NB4 (cell line): ENCODE measurements at regions not wholly inside any gene's neighbourhood (a gene's known extent, or its start where the extent isn't known, plus 50 kb on each side); places are given as distances from the start of the nearest gene placed in this dataset.

Source experiments
- DNase-seq: peaks from one replicate; pipeline ENCODE4 v3.0.0; 2010; ENCODE audit warnings: low read depth
- H3K4me3 ChIP-seq: one replicate; pipeline ENCODE4 v1.5.1; 2011; ENCODE audit warnings: mild to moderate bottlenecking, low read depth, low read length, moderate library complexity
- MYC ChIP-seq: IDR thresholded peaks from 2 replicates; pipeline ENCODE4 v1.6.1; 2011; ENCODE audit warnings: low read depth, low read length
- POLR2A ChIP-seq: IDR thresholded peaks from 2 replicates; pipeline ENCODE4 v1.6.1; 2011; ENCODE audit warnings: mild to moderate bottlenecking; ENCODE audit not compliant: insufficient read length; ENCODE audit errors: extremely low read depth
- TF ChIP-seq, protein P1 (sequence below): IDR thresholded peaks from 2 replicates; pipeline ENCODE4 v1.6.1; 2011; ENCODE audit warnings: low read depth, low read length
- TF ChIP-seq, protein P2 (sequence below): IDR thresholded peaks from one replicate; pipeline ENCODE4 v1.5.1; 2012; ENCODE audit warnings: low read depth, low read length

DNA sequence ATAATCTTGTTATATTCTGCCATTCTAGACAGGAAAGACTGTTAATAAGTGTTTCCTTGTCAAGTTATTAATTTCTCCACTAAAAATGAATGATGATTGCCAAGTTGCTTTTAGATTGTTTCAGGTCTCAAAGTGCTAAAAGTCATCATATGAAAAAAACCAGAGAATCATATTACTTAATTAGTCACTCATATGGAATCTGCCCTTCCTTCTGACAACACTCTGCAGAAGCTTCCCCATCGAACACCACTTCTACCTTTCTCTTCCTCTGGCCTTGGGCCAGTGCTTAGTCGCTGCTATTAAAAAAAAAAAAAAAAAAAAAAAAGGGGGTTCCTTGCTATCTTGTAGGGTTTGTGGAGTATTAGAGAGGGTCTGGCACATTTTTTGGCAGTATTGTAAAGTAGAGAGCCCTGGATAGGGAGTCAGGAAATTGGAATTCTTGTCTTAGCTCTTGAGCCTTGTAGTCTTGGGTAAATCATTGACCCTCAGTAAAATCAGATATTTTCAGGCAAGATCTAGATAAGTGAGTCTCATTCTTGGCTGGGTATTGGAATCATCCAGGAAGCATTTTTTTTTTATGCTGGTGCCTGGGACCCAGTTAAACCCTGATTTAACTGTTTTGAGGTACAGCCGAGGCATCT lies 141.7 kb upstream of the CCDC68 start:
- DNase-seq = no peak

DNA sequence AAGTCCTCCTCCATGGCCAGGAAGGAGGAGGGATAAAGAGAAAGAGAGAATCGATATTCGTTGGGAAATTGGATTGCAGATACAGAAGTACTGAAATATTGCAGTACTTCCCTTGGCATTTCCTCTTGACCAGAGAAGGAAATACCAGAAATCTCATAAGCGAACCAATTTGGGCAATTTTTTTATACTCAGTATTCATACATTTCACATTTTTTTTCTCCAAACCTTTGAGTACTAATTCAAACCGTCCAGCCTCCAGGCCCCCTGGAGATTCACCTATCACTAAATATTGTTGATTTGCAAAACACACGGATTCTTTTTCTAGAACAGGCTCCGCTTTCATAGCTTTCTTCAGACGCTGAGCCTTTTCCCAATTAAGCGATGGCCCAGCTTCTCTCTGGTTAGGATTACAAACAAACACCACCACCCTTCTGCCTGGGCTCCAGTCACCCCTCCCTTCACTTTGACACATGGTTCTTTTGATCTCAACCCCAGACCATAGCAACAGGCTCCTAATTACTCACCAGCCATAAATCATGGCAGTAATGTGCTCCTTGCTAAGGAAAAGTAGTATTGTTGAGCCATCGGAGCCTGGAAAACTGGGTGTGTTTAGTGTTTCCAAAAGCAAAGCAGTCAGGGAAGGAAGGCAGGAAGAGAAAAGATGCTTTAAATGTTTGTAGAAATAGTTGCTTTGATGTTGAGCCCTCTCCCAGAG lies 138.4 kb upstream of the CCDC68 start:
- H3K4me3 ChIP-seq = no peak overlapping the region
- TF ChIP-seq, protein P1, sequence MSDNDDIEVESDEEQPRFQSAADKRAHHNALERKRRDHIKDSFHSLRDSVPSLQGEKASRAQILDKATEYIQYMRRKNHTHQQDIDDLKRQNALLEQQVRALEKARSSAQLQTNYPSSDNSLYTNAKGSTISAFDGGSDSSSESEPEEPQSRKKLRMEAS = no peak
- TF ChIP-seq, protein P2, sequence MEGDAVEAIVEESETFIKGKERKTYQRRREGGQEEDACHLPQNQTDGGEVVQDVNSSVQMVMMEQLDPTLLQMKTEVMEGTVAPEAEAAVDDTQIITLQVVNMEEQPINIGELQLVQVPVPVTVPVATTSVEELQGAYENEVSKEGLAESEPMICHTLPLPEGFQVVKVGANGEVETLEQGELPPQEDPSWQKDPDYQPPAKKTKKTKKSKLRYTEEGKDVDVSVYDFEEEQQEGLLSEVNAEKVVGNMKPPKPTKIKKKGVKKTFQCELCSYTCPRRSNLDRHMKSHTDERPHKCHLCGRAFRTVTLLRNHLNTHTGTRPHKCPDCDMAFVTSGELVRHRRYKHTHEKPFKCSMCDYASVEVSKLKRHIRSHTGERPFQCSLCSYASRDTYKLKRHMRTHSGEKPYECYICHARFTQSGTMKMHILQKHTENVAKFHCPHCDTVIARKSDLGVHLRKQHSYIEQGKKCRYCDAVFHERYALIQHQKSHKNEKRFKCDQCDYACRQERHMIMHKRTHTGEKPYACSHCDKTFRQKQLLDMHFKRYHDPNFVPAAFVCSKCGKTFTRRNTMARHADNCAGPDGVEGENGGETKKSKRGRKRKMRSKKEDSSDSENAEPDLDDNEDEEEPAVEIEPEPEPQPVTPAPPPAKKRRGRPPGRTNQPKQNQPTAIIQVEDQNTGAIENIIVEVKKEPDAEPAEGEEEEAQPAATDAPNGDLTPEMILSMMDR = no peak
- TF ChIP-seq POLR2A = no peak
- TF ChIP-seq MYC = no peak
- DNase-seq = no peak

More for the DNA sequence above, 141.7 kb upstream of the CCDC68 start:
- H3K4me3 ChIP-seq = no peak overlapping the region
- TF ChIP-seq MYC (no peak), POLR2A (no peak)
- TF ChIP-seq, protein P2 = no peak
- TF ChIP-seq, protein P1 = no peak

DNA sequence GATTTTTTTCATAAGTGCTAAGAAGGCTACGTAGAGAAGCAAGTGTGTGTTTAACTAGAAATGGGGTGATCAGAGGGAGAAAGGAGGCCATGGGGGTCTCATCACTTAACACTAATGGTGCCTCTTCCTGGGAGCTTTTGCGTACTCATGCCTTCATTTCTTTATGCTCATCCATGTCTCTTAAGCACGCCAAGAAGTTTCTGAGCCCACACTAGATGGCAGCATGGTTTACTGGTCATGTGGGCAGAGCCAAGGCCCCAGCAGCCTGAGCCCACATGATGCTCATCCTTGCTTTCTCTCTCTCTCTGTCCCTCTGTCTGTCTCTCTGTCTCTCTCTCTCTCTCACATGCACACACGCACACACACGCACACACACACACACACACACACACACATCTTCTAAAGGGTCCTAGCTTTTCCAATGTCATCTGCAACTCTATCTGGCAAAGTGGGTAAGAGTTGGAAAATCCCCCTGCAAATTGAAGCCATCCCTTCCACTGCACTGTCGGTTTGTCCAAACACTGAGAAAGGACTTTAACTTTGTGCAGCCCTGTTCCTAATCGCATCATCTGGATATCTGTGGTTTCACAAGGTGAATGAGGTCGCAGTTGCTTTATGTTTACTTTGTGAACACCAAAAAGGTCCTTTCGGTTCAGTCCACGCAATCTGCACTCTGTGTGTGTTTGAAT lies 137.1 kb upstream of the CCDC68 start:
- no peak overlapping the region for H3K4me3 ChIP-seq
- TF ChIP-seq, protein P1 = peak; percentile 52
- TF ChIP-seq, protein P2 = peak; percentile 31
- TF ChIP-seq POLR2A = no peak
- peak; percentile 53 for DNase-seq

DNA sequence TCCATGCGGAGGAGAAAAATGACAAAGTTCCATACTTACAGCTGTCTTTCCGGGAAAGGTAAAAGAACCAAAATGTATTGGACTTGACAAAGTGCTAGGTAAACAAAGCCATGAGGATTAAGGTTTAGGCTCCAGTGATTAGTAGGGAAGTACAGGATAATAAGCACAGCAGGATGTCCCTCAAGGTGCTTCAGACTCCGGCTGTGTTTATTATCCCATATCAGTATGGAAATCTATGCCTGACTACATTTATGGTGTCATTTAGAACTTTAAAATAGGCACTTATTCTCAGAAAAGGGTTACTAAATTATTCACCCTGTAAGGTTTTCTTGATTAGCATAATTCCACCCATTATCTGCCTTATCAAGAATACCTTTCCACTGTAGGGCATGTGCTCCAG lies 136.3 kb upstream of the CCDC68 start:
- no peak for DNase-seq
- TF ChIP-seq MYC (no peak), POLR2A (no peak)
- TF ChIP-seq, protein P1 = no peak
- TF ChIP-seq, protein P2 = no peak
- H3K4me3 ChIP-seq = no peak overlapping the region

DNA sequence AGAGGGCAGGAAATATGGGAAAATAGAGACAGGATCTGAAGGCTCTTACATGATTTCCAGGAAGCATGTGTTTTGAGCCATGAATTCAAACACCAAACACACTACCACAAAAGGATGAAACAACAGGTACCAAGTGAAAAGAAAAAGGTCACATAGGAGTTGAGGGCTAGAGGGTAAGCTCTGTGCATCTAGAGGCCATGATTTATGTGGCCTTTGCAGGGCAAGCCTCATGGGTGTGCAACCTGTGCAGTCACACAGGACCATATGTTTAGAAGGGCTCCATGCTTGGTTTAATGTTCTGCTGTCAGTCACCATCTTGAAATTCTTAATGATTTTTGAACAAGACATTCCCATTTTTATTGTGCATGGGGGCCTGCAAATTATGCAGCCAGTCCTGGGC lies 134.5 kb upstream of the CCDC68 start:
- H3K4me3 ChIP-seq = no peak overlapping the region
- DNase-seq = no peak
- TF ChIP-seq, protein P2 = no peak
- TF ChIP-seq POLR2A (no peak), MYC (no peak)
- TF ChIP-seq, protein P1 = no peak
